C1 segment of cervical spinal cord (tissue), 14 donors: ENCODE measurements at regions not wholly inside any gene's neighbourhood (a gene's known extent, or its start where the extent isn't known, plus 50 kb on each side); places are given as distances from the start of the nearest gene placed in this dataset.
"Not testable (repeated sequence)": the region's sequence is repeated elsewhere in the genome, so short reads cannot be mapped to it uniquely, and the experiment has no call there.

Experiments used
- DNase-seq, 14 donors: peaks; one replicate each; lab custom pipeline; 2025; lab: John Stamatoyannopoulos, UW

DNA sequence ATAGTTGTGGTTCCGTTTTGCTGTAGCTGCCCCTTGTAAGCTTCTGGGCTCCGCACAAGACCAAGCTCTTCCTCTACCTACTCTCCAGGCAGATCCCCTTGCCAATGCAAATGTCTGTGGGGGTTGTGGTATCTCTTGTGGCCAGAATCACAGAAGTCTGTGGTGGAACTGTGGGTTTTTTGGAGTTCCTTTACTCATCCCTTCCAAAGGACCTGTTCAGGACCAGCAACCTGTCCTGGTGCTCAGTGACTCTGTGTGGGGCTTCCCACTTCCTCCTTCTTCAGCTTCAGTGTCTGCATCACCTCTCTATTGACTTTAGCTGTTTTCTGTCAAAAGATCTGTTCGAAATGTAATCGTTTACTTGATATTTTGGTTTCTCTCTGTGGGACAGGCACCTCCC, 441.3 kb upstream of the ADAMTSL1 start:
- no peak for DNase-seq

DNA sequence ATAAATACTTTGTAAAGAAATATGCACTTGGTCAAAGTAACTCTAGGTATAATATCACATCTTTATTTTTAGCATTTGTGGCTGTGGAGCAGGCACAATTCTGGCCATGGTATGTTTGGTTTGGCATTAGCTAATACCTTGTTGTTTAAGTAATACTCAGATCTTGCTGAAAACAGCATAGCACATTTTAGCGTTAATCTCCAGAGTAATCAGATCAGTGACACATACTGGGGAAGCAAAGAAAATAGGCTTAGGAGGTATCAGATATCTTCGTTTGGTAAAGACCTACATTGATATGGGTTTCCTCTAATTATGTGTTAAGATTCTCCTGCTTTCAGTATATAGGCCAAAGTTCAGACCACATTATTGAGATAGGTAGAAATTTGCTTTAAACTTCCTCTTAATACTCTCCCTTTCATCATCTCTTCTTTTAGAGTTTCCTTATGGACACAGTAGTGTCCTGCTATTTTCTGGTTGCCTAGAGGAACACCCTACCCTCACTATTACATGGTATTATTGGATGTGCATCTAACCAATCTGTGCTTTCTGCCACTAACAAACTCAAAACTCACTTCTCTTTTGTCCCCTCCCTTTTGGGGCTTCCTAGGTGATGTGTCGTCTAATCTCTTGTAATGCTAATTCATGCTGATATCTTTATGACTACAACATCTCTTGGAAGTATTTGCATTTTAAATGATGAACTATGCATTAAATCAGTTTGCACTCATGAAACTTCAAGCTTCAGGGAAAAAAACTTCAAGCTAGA, 437.3 kb upstream of the ADAMTSL1 start:
- no peak for DNase-seq

DNA sequence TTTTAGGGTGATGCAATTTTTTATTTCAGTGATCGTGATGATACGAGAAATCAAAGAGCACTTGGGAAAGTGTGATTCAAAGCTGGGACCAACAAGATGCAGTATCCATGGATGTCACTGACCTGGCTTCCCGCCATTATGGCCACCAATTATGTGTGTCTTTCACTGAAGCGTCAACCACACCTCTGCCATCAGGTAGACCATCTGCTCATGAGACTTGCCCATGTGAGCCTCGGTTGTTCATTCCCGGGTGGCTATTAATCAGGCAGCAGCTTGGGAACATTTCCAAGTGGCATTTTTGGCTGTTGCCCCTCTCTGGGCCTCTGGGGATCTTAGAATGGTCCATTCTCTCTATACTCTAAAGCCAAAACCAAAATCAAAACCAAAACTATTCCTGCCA, 436.0 kb upstream of the ADAMTSL1 start:
- peak in 1 of 14 donors; percentile 37 for DNase-seq

DNA sequence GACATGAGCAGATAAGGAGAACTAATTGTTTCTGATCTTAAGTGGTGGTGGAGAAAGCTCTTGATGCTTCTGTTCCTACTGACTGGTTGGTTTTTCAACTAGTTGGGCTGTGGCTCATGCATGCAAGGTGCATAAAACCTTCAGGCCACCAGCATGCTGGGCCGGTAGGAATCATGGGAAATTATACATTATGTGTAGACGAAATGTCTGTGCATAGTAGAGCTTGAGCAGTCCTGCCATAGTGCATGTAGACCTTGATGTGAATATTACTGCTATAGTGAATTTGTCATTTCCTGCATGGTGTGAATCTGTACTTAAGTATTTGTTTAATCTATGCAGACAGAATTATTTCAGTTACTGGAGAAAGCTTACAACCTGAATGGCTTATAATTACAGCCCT, 433.6 kb upstream of the ADAMTSL1 start:
- DNase-seq = no peak

DNA sequence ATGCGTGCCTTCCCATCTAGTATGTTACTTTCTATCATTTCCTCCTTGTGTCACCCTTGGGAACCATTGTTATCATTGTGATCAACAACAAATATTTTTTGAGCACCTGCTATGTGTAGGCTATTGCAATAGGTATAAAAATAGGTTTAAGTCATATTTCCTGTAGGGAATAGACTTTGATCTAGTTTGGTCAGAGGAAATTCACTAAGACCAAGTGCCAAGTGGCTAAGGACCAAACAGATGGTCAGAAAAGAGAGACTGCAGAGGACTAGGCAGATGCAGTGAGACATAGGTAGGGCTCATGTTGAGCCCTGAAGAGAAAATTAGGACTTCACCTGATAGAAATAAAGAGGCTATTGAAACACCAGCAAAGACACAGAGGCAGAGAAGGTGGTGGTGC, 430.0 kb upstream of the ADAMTSL1 start:
- peak in 1 of 14 donors; percentile 7 for DNase-seq

DNA sequence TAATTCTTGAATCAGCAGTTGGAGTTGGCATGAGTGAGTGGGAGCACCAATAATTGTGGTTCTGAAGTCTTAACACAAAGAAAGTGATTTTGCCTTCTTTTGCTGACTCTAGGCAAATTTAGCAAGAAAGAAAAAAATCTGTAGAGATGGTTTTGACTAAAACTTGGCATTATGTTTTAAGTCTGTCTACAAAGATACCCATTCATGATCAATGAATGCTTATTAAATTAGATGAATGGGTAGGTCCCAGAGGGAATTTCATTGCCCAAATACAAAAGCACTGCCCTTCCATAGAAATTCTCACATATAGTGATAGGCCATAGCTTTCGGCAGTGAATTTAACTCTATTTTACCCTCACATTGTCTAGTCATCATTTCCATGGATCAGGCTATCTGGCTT, 428.6 kb upstream of the ADAMTSL1 start:
- peak in 1 of 14 donors; percentile 11 for DNase-seq

DNA sequence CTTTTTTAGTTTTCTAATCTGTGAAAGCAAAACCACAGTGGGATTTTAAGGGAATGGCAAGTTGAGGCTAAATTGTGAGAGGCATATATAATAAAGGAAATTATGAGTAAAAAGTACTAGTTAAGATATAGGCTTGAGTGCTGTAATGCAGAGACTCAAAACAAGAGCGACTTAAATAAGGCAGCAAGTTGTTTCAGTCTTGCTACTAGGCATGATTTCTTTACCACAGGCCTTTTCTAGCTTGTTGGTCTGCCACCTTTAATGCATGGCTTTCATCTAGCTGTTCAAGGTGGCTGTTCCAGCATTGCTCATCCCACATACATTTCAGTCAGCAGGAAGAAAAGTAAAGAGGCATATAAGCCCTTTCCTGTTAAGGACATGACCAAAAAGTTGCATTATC, 427.9 kb upstream of the ADAMTSL1 start:
- no peak for DNase-seq

DNA sequence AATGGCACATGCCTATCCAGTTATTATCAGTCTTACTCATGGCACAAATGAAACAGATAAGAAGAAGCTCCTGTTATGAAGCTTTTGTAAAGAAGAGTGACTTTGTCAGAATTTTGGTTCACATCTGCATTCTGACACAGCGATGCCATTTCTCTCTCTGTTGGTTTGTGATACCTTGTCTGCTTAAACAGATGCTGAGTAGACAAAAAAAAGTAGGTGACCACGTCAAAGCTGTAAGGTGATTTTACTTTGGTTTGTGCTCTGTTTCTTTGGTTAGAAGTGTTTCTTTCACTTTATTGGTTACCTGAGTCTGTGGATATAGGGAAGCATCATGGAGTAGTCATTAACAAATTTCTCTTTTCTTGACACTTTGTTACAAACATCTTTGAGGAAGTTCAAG, 422.3 kb upstream of the ADAMTSL1 start:
- no peak for DNase-seq

DNA sequence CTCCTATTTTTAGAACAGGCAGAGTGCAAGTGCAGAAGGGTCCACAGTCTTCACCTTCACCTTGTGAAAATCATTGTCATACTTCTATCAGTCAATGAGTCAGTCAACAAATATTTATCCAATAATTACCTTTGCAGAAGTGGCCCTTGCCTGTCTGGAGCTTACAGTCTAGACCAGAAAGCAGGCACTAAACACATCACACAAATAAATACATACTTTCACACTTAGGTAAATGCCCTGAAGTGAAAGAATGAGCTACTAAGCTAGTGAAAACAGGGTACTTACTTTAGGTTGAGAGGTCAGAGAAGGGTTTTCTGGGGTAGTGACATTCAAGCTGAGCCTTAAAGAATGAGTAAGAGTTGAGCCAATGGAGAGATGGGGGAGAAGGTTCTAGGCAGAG, 421.9 kb upstream of the ADAMTSL1 start:
- no peak for DNase-seq

DNA sequence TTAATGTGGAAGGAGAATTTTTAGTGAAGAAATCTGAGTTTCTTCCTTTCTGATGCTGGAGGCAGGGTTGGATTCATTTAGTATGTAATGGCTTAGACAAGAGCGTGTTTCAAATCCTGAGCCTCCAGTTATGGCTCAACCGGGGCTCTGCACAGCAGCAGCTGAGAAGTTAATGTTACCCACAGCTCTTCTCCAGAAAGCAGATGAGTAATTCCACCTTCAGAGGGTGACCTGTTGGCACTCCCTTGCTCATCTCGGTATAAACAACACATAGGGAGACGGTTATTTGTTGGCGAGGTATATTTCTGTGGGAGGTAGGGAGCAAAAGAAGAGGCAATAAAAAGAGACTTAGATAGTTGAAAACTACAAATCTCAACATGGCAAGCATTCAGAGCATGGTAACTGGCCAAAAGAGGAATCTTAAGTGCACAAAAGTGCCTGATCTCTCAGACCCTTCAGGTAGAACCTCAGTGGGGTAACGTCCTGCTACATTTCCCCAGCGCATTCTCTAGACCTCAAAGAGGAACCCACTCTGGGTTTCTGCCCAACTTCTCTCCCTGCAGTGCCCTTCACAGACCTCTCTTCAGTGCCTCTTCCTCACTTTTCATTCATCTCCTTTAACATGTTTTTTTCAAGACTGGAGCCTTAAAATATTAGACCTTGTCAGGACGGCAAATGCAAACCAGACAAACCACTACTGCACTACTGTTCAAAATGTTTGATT, 417.5 kb upstream of the ADAMTSL1 start:
- DNase-seq = no peak

DNA sequence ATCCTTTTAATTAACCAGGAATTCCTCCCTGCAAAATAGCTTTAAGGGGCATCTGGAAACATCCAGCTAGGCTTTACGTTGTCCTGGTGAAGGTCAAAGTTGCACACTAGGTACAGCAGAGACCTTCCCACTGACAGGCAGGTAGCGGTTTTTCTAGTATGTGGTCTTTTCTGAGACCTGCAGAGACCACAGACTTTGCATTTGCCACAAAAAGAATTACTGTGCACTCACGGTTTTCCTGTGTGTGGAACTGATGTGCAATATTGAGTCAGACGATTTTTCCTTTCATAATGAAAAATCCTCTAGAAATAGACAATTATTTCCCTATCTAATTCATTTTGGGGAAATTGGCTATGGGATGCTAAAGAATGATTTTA, 417.0 kb upstream of the ADAMTSL1 start:
- DNase-seq = no peak

DNA sequence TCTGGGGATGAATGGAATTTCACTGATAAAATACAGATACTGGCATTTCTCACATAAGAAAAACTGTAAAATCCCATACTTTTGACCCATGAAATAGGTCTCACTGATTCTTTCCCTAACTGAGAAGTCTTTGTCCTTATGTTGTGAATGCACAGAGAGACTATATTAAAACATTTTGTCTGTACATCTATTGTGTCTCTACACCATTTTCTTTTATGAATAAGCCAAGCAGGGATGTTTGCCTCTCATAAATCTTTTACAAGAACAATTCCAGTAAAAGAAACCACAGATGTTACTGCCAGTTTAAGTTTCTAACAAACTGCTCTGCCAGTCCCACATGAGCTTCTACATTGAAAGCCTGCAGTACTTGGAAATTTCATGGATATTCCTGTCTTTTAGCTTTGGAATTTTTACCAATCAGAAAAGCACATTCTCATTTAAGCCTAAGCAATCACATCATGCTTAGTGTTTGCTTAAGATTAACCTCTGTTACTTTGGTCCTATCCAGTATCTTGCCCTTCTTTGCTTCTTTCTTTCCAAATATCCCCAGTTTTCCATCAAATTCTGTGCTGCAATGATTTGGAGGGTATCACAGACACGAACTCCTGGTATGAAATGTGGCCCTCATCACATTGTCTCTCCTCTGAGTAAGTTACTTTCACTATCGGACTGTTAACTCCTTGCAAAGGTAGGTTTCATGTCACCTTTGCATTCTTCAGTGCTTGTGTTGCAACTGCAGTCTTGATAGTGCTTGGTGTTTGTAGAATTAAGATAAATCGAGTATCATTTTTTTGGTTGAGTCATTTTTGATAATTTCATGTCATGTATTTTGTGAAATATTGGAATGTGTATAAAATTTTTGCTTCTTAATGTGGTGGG, 415.1 kb upstream of the ADAMTSL1 start:
- DNase-seq = no peak

DNA sequence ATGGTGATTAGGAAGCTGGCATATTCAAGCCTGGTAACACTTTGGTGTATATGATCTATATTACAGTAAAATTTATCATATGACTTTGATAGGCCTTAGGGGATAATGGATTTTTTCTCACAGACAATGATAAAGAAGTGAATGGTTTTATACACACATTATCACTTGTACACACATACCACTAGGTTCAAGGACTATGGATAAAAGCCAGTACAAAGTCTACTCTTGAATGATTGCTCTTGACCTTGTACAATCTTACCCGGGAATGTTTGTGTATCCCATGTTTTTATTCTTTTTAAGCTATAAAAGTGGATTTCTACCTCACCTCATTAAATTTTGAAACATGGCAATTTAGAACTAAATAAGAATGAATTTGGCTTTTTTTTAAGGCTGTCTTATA, 414.5 kb upstream of the ADAMTSL1 start:
- DNase-seq = no peak

DNA sequence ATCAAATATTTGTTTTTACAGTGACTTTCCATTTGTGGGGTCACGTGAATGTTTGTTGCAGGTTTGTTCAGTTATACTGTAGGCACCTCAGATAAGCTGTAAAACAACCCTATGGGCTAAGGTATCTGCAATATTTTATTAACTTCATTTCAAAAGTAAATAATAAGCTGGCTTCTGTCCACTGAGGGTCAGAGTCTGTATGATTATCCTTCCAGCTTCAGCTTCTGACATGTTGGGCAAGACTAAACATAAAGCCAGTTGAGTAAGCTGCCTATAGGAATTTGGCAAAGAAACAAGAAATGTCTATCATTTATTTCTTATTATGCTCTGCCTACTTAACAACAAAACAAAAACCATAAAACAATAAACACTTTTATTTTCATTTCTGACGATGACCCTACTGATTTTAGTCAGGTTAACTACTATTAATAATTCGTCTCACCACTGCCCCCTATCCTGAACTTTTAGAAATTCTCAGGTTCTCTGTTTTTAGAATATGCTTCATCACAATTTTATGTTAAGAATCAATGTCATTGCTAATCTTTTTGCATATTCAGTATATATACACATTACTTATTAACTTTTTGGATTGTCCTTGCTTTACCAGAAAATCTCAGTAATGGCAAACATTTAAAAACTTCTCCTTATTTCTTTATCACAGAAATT, 413.6 kb upstream of the ADAMTSL1 start:
- DNase-seq = no peak

DNA sequence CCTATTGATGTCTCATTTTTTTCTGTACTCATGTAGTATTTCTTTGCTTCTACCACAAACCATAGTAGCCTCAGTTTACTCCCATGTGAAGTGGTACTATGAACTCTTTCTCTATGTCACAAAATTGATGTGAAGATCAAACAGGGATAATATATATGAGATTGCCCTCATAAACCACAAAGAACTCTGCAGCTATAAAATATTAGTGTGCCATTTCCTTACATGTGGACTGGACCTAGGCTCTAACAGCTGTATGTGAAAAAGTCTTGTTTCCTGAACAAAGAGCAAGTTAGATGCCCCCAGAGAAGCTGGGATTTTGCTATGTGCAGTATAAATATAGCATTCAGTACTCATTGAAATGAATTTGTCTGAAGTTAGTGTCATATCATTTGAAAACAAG, 412.6 kb upstream of the ADAMTSL1 start:
- DNase-seq = no peak

DNA sequence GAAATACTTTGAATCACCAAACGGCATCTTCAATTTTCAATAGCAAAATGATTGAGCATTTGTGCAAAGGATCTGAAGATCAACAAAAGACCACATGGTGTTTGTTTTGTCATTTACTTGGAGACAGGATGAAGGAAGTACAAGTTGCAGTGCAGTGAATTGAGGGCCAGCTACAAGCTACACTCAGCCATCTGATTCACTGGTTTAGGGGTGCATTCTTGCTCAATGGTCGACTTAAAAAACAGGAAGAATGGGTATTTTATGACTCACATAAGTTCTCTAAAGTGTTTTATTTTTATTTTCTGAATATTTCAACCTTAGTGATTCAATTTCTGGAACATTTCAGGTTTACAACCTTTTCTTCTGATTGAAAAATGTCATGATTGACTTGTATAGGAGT, 412.1 kb upstream of the ADAMTSL1 start:
- DNase-seq = no peak

DNA sequence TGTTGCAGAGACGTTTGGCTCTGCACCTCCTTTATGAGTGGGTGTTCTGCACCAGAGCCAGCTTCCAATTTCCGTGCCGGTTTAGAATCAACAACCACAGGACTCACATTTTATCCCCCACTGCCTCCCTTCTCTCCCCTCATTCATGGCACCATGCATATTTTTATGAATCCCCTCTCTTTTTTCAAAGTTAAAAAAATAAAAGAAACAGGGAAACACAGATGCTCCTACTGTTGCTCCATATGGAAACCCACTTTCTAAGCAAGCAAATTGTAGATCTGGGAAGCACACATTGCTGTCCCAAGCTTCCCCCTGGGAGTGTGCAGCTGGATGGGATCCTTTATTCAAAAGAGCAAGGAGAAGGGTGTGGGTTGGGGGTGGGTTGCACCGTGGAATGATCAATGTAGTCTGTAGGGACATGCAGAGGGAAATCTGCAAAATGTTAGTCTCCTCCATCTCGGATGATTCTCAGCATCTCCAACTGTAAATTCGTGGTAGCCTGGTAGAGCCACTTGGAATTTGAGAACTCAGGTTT, 410.0 kb upstream of the ADAMTSL1 start:
- no peak for DNase-seq

DNA sequence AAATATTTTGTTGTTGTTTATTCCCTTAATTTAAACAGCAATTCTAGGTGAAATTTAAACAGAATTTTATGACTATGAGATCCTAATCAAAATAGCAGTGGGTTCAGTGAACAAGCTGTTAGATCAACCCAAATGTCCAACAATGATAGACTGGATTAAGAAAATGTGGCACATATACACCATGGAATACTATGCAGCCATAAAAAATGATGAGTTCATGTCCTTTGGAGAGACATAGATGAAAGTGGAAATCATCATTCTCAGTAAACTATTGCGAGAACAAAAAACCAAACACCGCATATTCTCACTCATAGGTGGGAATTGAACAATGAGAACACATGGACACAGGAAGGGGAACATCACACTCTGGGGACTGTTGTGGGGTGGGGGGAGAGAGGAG, 407.3 kb upstream of the ADAMTSL1 start:
- DNase-seq = not testable (repeated sequence)

DNA sequence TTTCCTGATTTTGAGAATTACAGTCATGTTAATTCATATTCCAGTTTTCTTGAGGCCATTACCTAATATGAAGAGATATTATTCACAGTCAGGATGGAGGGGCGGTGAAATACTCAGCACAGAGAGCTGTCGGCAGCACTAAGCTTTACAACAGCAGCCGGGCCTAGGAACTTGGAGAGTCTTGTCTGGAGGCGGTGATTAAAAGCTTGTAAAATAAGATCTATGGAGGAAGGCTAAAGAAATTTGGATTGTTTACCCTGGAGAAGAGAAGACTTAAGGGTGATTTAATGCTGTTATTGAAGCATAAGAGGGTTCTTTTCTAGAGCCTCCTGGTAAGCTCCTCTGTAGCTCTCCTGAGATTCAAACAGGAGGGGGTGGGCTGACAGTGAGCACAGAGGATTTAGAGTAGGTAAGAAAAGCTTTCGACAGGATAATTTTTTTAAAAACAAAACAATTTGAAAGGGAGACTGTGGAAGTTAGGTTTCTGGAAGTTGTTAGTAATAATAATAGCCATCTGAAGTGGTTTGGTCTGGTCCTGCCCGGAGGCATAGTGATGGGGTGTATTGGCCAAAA, 406.3 kb upstream of the ADAMTSL1 start:
- DNase-seq = no peak

DNA sequence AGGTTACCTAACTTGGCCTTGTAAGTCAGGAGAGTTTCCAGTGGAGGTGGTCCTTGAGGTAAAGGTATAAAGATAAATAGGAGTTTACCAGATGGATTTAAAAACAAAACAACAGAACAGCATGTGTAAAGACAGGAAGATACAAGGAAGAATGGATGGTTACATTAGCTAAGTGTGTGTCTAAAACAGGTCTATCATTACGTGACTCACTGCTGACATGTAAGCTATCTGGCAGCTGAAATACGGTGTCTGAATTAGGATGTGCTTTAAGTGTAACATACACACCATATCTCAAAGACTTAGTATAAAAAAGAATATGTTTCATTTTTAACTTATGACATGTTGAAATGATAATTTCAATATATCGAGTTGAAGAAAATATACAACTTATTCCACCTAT, 405.1 kb upstream of the ADAMTSL1 start:
- DNase-seq = no peak

DNA sequence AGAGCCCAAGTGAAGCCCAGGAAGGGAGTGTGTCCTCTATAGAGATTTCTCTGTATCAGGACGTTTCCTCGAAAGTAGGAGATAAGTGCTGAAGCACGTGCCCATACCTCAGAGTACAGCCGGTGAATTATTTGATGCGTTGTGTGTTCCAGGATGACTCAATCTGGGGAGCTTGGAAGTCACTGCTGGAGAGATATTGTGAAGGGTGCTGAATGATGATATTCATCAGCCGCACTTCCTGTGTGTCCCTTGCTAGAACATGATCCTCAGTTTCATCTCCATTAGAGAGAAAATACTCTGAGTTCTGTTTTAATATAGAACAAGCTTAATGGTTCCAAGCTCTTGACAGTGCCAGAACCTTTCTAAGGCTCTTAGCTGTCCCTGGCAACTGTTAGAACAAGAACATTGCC, 402.3 kb upstream of the ADAMTSL1 start:
- DNase-seq = no peak
